ENCODE measurements at regions not wholly inside any gene's neighbourhood (a gene's known extent, or its start where the extent isn't known, plus 50 kb on each side); places are given as distances from the start of the nearest gene placed in this dataset.
A peak's percentile ranks its signal among the peaks of the same experiment; 100 is the strongest.
"Not testable (repeated sequence)": the region's sequence is repeated elsewhere in the genome, so short reads cannot be mapped to it uniquely, and the experiment has no call there.

DNA sequence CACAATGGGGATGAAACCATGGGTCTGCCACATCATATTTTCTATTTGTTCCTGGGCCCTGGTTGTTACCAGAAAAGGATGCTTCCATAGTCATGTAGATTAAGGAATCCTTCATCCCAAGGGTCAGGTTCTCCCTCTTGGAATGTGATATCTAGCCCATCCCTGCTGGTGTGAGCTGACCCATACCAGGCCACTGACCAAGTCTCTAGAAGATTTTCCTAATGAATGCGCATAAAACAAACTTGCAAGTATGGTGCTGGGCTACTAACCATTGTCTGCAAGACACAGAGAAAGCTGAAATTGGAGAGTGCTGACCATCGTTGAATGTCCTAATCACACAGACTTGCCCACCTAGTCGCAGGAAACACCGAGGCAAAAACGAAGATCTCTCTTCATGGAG is 972.6 kb downstream of the EFNA5 start:
- no peak for DNase-seq (ENCODE audit: low spot score)

DNA sequence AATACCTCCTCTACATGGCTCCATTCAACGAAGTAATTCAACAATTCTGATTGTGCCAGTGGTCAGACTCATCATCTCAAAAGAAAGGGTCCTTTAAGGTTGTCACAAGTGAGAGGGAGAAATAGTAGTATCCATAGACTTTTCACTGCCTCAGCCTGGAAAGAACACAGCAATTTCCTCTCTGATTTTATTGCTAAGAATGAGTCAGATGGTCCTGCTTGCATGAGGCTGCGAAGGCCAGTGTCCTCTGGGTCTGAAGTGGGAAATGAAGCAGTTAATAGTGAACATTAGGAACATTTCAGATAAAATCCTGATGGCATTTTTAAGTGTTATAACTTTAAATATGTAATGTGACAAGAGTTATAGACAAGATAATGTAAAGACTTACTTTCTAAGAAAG is 979.0 kb downstream of the EFNA5 start:
- DNase-seq (ENCODE audit: low spot score): no peak

DNA sequence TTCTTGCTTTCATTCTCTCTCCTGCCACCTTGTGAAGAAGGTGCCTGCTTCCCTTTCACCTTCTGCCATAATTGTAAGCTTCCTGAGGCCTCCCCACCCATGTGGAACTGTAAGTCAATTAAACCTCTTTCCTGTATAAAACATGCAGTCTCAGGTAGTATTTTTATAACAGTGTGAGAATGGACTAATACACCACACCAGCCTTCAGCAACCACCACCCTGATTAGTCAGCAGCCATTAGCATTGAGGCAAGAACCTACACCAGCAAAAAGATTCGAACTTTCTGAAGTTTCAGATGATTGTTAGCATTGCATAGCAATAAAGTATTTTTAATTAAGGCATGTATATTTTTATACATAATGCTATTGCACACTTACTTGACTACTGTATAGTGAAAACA is 980.2 kb downstream of the EFNA5 start:
- no peak for DNase-seq (ENCODE audit: low spot score)

DNA sequence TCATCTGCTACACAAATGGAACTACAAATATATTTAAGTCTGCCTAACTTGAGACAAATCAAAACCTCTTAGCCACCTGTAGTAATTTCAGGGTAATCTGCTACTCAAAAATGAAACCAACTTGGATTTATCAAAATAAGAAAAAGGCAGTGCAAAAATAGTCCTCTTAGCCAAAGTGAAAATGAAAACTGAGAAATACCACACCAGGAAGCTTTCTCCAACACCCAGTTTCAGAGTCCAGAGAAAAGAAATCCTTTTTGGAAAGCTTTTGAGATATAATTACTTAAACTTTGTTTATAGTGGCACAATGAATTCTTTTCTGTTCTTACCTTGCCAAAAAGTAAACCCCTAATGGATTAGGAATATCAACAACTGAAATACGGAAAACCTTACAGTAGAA is 990.4 kb downstream of the EFNA5 start:
- no peak for DNase-seq (ENCODE audit: low spot score)

DNA sequence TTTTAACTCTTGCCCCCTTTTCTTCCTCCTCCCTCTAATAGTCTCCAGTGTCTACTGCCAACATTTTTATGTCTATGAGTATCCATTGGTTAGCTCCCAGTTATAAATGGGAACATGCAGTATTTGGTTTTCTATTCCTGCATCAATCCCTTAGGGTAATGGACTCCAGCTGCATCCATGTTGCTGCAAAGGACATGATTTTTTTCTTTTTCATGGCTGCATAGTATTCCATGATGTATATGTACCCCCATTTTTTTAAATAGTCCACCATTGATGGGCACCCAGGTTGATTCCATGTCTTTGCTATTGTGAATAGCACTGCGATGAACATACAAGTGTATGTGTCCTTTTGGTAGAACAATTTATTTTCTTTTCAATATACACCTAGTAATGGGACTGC is 993.7 kb downstream of the EFNA5 start:
- no peak for DNase-seq (ENCODE audit: low spot score)

DNA sequence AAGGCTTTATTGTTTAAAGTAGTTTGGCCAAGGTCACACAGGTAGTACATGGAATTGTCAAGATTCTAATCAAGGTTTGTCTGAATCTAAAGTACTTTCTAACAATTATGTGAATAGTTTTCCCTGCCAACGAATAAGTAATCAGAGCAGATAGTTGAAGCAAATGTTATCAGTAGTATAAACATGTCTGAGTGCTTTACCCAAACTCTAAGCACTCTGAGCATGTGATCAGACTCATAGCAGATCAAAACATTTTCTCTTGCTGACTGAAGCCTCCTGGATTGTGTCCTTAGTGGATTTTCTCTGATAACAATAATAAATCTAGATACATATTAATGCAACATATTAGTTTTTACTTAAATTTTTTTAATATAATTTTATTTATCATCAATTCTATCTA is 995.0 kb downstream of the EFNA5 start:
- DNase-seq (ENCODE audit: low spot score): no peak

DNA sequence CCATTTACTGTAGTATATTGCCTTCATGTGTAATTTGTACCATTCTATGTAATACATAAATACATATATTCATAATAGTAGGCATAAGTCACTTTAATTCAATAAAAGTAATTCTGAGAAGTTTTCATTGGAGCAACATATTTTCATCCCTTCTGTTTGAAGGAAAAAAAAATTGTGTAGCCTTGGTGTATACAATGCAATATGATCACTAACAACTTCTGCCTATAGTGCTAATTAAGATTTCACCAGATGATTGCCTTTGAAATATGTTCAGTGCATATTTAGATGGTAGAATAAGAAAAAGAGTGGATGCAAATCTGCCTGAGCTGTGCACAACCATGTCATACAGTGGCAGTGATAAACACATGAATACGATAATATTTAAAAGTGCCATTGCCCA is 996.8 kb downstream of the EFNA5 start:
- no peak for DNase-seq (ENCODE audit: low spot score)

DNA sequence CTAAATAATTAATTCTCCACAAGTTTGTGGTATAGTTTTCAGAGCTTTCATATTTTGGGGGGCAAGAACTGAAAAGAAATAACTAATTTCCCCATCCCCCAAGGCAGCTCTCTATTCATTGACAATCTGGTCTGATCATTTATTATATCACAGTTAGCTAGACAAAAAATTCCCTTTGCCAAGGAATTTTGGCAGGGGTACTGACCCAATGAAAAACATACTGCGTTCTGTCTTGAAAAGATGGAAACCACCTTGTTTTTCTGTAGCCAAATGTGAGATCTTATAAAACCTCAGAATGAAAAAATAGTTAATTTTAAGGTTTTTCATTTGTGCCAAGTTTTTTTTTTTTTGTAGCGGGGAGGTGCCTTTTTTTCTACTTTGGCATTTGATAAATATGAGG is 1008.9 kb downstream of the EFNA5 start:
- DNase-seq (ENCODE audit: low spot score): no peak

DNA sequence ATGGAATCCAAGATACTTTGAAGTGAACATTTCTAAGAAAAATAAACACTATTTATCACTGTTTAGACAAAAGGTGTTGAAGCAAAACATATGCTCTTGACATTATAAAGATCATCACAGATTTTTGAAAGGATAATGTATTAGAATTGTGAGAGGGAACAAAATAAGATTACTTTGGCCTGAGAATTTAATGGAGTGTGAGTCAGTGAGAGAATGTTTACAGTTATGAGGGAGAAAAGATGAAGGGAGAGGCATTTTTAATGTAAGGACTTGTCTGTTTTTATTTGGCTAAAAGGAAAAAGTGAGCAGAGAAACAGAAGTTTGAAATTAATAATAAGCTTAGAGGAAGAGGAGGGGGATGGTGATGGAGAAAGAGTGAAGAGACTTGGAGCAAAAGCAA is 1010.1 kb downstream of the EFNA5 start:
- DNase-seq (ENCODE audit: low spot score): no peak

DNA sequence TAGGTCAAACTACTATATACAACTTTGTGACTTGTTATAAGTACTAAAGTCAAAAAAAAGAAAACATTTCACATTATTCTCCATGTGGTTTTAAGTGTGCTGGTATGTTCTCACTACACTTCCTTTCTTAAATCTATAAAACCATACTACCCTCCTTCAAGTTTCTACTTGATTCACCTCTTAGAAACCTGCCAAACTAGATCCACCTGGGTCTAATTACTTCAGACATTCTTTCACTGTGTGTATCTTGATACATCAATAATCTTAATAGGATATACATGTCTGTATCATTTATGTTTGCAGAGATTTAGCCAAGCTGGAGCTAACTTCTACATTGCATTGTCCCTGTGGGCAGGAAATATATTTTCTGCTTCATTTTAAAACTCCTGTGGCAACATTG is 1012.6 kb downstream of the EFNA5 start:
- no peak for DNase-seq (ENCODE audit: low spot score)

DNA sequence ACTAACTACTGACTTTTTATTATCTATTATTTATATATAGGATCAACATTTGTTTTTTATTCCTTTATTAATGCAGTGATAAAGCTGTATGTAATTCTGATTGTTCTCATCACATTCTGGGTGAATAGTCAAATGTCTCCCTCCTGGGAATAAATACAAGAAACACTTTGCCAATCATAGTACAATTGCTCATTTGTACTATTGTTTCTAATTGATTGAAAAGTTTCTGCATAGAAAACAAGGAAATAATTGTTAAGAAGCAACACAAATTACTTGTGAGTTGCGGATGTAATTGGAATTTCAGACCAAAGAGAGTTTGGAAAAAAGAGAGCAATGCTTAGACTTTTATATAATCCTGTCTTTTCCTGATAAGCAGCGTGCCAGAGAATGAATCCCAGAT is 1013.9 kb downstream of the EFNA5 start:
- no peak for DNase-seq (ENCODE audit: low spot score)

DNA sequence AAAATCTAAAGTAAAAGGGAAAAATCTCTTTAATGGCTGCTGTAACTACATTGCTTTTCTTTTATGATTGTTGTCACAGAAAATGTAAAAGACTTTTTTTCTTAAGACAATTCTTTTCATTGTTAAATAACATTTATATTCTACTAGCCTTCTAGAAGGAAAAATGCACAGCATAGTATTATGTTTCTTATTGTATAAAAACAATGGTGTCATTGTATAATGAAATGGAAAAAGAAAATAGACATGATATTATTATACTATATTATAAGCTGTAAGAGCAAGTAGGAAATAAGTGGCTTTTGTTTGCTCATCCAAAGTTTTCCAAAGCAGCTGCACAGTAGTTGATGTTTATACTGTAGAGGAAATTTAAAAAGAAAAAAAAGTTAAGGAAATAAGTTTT is 1021.7 kb downstream of the EFNA5 start:
- DNase-seq (ENCODE audit: low spot score): no peak

DNA sequence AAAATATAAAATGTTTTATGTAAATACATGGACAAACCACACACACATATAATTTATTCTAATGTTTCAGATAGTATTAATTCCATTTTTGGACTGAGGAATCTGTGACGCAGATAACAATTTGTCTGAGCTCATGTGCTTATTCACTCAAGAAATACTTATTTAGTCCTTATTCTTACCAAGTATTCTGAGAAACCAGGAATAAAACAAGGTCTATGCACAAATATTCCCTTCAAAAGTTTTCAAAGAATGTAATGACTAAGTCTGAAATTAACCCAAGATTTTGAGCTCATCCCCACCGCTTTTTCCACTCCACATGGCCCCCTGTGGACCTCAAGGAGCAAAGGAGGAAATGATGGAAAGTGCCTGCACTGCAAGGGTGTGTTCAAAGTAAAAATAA is 1022.3 kb downstream of the EFNA5 start:
- no peak for DNase-seq (ENCODE audit: low spot score)

DNA sequence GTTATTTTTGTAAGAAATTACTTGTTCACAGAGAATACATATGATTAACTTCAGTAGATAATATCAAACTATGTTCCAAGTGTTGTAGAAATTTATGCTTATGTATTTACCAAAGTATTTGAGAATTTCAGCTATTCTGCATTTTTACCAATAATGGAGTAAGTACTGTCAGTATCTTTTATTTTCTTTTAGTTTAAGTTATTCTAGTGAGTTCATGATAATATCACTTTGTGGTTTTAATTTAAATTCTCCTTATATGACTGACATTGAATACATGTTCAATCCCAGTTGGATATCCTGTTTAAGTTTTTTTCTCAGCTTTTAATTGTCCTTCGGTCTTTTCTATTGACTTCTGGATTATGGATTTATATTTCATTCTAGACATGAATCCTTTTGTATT is 1024.6 kb downstream of the EFNA5 start:
- no peak for DNase-seq (ENCODE audit: low spot score)

DNA sequence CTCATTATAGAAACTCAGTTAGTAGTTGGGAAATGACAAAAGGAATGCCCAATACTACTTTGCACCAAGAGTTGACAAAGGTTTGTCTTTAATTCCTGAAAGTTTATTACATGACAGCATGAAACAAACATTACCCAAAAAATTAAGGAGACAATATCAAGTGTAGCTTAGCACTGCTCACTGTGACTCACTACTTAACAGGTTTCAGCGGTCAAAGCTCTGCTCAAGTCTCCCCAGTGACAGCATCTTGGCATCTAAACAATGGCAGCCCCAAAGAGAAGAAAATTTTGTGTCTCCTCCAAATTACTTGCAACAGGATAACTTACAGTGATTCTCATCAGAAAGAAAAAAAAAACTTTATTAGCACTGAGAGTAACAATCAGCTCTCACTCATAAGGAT is 1030.2 kb downstream of the EFNA5 start:
- DNase-seq (ENCODE audit: low spot score): no peak

DNA sequence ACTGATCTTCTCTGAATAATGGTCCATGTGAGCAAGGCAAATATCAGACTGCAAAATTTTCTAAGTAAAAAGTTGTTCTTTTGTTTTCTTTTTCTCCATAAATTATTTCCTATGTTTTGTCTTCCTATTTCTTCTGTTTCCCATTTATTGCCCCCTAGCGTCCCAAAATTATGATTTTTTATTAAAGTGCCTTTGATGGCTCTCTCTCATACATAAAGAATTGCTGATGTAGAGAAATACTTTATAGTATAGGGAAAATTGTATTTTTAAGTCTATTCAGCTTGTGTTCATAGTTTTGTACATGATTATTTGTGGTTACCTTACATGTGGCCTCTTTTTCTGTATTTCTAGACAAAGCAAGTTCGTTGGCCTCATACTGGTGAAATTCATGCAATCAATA is 1031.2 kb downstream of the EFNA5 start:
- no peak for DNase-seq (ENCODE audit: low spot score)

DNA sequence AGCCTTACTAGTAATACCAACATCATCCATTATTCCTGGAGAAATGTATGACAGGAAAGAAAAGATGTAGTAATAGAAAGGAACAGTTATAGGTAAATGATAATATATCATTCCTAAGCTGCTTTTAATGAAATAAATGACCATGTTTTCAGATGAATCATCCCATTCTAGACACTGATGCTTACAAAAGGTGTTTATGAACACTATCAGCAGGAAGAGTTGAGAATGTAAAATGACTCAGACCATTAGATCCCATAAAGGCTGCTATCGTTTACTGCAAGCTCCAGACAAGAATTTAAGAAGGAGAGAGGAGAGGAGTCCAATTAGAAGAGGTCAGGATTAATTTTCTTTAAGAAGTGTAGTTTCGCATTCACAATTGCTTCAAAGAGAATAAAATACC is 1033.5 kb downstream of the EFNA5 start:
- DNase-seq (ENCODE audit: low spot score): peak; percentile 4

DNA sequence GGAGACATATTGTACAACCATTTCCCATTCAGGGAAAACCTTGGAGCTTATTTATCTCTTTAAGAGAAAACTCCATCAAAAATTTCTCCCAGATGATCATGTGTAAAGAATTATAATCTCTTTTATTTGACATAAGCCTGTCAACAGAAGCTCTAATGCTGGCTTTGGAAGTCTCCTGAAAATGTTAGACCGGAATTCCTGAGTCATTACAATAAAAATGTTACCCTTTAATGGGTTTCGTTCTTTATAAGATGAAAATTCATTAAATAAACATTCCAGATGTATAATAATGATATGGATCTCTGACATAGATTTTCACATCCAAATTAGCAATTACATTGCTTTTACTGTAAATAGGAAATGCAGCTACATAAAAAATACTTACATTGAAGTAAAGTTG is 1036.4 kb downstream of the EFNA5 start:
- no peak for DNase-seq (ENCODE audit: low spot score)

DNA sequence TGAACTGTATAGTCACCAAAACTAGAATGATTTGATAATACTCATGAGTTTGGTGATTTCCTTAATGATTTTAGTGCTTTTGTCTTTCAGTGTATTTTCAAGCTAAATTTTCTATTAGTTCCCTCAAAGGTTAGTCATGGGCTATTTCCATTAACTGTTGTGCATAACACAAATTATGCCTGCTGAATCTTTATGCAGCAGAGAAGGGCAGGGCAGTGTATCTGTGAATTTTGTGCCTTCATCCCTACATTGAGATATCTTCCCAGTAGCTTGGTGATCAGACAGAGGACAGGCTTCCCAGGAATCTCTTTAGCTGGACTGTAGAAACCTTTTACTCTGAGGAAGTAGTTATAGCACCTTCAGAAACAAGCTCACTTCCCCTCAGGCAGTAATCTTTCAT is 1036.9 kb downstream of the EFNA5 start:
- no peak for DNase-seq (ENCODE audit: low spot score)

DNA sequence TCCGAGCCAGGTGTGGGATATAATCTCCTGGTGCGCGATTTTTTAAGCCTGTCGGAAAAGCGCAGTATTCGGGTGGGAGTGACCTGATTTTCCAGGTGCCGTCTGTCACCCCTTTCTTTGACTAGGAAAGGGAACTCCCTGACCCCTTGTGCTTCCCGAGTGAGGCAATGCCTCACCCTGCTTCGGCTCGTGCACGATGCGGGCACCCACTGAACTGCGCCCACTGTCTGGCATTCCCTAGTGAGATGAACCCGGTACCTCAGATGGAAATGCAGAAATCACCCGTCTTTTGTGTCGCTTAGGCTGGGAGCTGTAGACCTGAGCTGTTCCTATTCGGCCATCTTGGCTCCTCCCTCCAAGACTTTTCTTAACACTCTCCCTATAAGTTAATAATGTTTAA is 1042.3 kb downstream of the EFNA5 start:
- DNase-seq (ENCODE audit: low spot score): not testable (repeated sequence)

DNA sequence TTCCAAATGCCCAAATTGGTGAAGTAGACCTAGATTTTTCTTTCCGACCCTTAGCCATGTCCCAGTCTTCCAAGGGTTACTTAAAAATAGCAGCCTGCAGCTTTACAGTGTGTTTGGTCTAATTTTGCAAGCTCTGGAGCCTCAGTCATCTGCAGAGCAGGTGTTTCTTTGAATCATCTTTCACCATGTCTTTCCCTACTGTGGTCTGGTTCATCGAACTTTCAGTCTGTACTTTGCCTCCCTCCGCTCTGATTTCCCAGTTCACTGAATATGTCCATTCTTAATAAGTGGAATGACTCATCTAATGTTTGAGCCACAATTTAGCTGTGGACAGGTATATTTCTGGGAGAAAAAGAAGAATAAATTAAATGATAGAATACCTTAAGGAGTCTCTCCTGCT is 1060.7 kb downstream of the EFNA5 start:
- DNase-seq (ENCODE audit: low spot score): peak; percentile 30

DNA sequence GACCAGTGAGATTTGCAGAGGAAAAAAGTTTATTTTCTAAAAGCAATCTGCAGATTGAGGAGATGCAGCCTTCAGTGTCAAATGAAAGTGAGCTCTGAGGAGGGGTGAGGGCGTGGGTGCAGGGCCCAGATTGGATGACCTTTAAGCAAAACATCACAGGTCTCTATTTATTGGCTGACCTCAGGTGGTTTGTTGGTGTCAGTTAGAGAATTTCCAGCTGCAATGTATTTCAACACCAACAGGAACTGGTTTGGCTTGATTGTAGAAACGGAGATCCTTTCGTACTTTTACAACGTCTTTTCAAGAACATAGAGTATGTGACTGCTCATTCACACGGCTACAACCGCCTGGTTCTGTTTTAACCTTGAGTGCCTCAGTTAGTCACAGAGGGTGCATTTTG is 1069.1 kb downstream of the EFNA5 start:
- DNase-seq (ENCODE audit: low spot score): no peak

DNA sequence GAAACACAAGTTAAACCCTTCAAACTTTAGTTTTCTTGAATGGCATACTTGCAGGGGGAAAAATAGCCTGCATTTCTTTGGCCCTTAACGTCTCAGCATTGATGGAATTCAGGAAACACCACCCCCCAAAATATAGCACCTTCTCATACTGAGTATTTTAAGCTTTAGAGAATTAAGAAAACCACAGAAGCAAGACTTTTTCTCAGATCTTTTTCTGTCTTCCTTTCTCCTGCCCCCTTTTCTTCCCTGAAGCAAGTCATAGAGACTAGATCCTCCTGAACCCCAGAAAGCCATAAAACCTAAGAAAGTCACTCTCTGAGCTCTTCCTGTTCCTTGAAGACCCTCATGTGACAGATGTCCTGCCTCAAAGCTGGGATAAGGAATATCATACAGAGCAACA is 1069.9 kb downstream of the EFNA5 start:
- DNase-seq (ENCODE audit: low spot score): no peak

DNA sequence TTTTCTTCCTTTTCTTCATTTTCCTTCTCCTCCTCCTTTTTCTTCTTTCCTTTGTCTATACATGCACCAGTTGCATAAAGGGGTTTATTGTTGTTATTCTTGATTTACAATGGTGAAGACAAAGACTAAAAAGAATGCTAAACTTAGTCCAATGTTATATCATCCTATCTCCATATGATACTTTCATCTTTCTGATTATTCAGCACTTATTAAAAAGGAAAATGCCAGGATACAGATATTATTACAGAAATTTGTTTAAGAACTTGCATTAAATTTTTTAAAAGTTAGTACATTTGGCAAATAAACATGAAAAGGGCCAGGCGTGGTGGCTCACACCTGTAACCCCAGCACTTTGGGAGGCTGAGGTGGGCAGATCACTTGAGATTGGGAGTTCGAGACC is 1074.9 kb downstream of the EFNA5 start:
- no peak for DNase-seq (ENCODE audit: low spot score)

DNA sequence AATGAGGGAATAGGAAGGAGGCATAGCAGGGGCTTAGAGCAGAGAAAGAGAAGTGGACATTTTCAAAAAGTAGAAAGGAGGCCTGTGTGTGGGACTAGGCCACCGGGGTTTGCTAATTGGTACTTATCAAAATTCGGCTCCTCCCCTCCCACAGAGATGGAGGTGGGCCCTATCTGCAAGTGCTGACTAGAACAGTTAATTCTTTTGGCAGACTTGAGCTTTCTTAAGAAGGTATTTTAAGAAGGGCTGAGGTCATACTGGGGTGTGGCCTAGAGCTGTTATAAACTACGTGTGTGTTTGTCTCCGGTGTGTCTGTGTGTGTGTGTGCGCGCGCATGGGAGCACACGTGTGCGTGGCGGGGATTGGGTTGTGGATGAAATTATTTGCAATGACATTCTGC is 1086.5 kb downstream of the EFNA5 start:
- DNase-seq (ENCODE audit: low spot score): no peak

DNA sequence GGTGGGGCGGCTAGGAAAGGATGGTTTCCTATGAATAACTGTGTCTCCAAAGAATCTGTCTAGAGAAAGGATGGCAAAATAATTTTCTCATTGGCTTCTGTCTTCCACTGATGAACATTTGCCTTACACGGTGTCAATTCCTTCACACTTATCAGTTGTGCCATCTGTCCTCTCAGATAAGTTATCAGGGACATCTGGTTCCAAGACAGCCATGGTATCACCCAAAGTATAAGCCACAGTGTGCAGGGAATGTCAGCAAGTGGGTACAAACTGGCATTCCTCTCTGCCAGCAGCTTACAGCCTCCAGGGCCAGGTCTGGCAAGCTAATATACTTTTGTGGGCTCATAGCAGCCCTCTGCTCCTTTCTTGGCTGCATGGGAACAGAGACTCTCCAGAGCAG is 1092.0 kb downstream of the EFNA5 start:
- DNase-seq (ENCODE audit: low spot score): no peak
